Heart right ventricle (tissue), 16 donors: ENCODE measurements at regions not wholly inside any gene's neighbourhood (a gene's known extent, or its start where the extent isn't known, plus 50 kb on each side); places are given as distances from the start of the nearest gene placed in this dataset.

Experiments
- ATAC-seq, 8 donors: fragments of 200-7000 bp; cut with Tn5 transposase; one replicate each; pipeline ENCODE4 v1.9.1; 2020; ENCODE audit warnings: mild to moderate bottlenecking in 8 of 8, moderate library complexity in 8 of 8, moderate number of reproducible peaks in 1 of 8
- DNase-seq, 2 donors: peaks; one replicate each; pipeline ENCODE4 v3.0.0-alpha.2; 2020
- H3K27ac ChIP-seq, 10 donors: fragments of 200-600 bp; sonication (generic) in 2 of 10; one replicate each; pipeline versions ENCODE4 v1.5.0 to v1.8.0; 2020 to 2022; ENCODE audit warnings: mild to moderate bottlenecking in 3 of 10
- H3K27me3 ChIP-seq, 7 donors: fragments of 200-600 bp; one replicate each; pipeline ENCODE4 v1.8.0; 2021 to 2022; ENCODE audit warnings: mild to moderate bottlenecking in 2 of 7
- H3K36me3 ChIP-seq, 9 donors: fragments of 200-600 bp; sonication (generic) in 1 of 9; one replicate each; pipeline versions ENCODE4 v1.5.0 to v1.8.0; 2020 to 2022; ENCODE audit warnings: mild to moderate bottlenecking in 2 of 9
- H3K4me1 ChIP-seq, 9 donors: fragments of 200-600 bp; sonication (generic) in 1 of 9; one replicate each; pipeline versions ENCODE4 v1.5.0 to v1.8.0; 2020 to 2022; ENCODE audit warnings: mild to moderate bottlenecking in 4 of 9
- H3K4me3 ChIP-seq, 10 donors: fragments of 200-600 bp; sonication (generic) in 2 of 10; one replicate each; pipeline versions ENCODE4 v1.5.0 to v1.8.0; 2020 to 2022; ENCODE audit warnings: mild to moderate bottlenecking in 7 of 10, moderate library complexity in 2 of 10
- H3K9me3 ChIP-seq, 11 donors: fragments of 200-600 bp in 10 of 11; sonication (generic) in 2 of 11; one replicate each; pipeline versions ENCODE4 v1.5.0 to v1.8.0; 2013 to 2022; ENCODE audit warnings: mild to moderate bottlenecking in 2 of 11, control low read depth in 1 of 11, moderate library complexity in 1 of 11
- CTCF ChIP-seq, 9 donors: fragments of 200-600 bp; sonication (generic) in 2 of 9; IDR thresholded peaks; one replicate each; pipeline versions ENCODE4 v1.5.0 to v1.8.0; 2021 to 2022; ENCODE audit warnings: antibody characterized with exemption in 9 of 9, mild to moderate bottlenecking in 5 of 9, moderate library complexity in 1 of 9
- WGBS, 2 donors: extraction: QIAGEN DNeasy Blood & Tissue Kit; methylation state at CpG; one replicate each; pipeline ENCODE4 v1.1.7; 2013; ENCODE audit warnings: inconsistent platforms in 1 of 2; 5-methylcytosine and 5-hydroxymethylcytosine counted together
- intact Hi-C, 10 donors: fragments of 100-400 bp; cut with DNase I; formaldehyde crosslinking; loops; one replicate each; pipeline versions ENCODE4 v1.11.1 to v1.14.2; 2022
- donor health status: Arrhythmogenic right ventricular cardiomyopathy.
- donor health status: ischemic (EF 13 %, LVEDD 7.1; RV severe dilation, severe dysfunction).
- donor health status: healthy with polysubstance abuse.
- donor health status: DM: no; HTN: yes; CAD: no.
- donor health status: DM: no; HTN: no; CAD: no.
- donor health status: ischemic (EF 25% LVEDD 6.9; RV normal size, moderate dysfunction).
- donor health status: ischemic (EF 25% LVEDD 5.7; RV mildly dilated, moderate dysfunction).
- donor health status: healthy.
- donor health status: DM: yes; HTN: yes; CAD: no.
- donor health status: Ischemic cardiomyopathy.
- donor health status: ischemic (EF 35%, LVEDD 5.7; RV mildly dilated, moderate dysfunction).
- donor health status: nonischemic (EF 11% LVEDD 7.7; RV severe dilation, severe dysfunction).
- donor health status: DM: yes; HTN: yes; CAD: no.
- donor health status: PGD.
- donor health status: ischemic (EF 29% LVEDD 5.4; RV normal size, mild dysfunction).
- donor health status: nonischemic (EF 23%, LVEDD 6.1; RV moderate dilation, normal function).

- WGBS, 2 donors = 91 to 92% methylated on average over 2 of the region's 2 CpGs
- intact Hi-C loops = no loop called here
Observed at GRCh38 chr18:34627137-34627920, 82.8 kb upstream of the DTNA start.

GRCh38 chr18:34631093-34631966 lies 78.8 kb upstream of the DTNA start:
- H3K27me3 ChIP-seq = no peaks in the 10 kb centered on the region
- intact Hi-C loops = no loop called here
- no peaks in the 10 kb centered on the region for H3K36me3 ChIP-seq
- peaks cover 0 to 24% (median 0%) of the 10 kb centered on the region in 9 donors for H3K4me1 ChIP-seq
- no peak overlapping the region for H3K4me3 ChIP-seq
- no peaks in the 10 kb centered on the region for H3K9me3 ChIP-seq
- ATAC-seq (no peak), DNase-seq (no peak)
- 96% methylated on average over 4 of the region's 4 CpGs for WGBS, 2 donors
- H3K27ac ChIP-seq = no peak overlapping the region
- no peak for TF ChIP-seq CTCF (IDR thresholded peaks at IDR 0.05)

More at GRCh38 chr18:34627137-34627920, 82.8 kb upstream of the DTNA start:
- no peak for DNase-seq
- Histone ChIP-seq H3K9me3 (no peaks in the 10 kb centered on the region), H3K27me3 (no peaks in the 10 kb centered on the region), H3K27ac (no peak overlapping the region), H3K4me1 (peaks cover 0 to 22% (median 4%) of the 10 kb centered on the region in 9 donors), H3K4me3 (no peak overlapping the region), H3K36me3 (no peaks in the 10 kb centered on the region)
- no peak for TF ChIP-seq CTCF (IDR thresholded peaks at IDR 0.05)
- no peak for ATAC-seq

- 38 to 41% methylated on average over 3 of the region's 3 CpGs for WGBS, 2 donors
- peaks cover 0 to 27% (median 1%) of the 10 kb centered on the region in 9 donors for H3K4me1 ChIP-seq
- no peak for DNase-seq
- no peak overlapping the region for H3K27ac ChIP-seq
- peak in 2 of 8 donors; percentile 36 to 39 for ATAC-seq
- no peak for TF ChIP-seq CTCF (IDR thresholded peaks at IDR 0.05)
- H3K36me3 ChIP-seq = no peaks in the 10 kb centered on the region
- H3K27me3 ChIP-seq = no peaks in the 10 kb centered on the region
- H3K4me3 ChIP-seq = no peak overlapping the region
- intact Hi-C loops = no loop called here
- H3K9me3 ChIP-seq = no peaks in the 10 kb centered on the region
Observed at GRCh38 chr18:34632321-34632720, 77.8 kb upstream of the DTNA start.

GRCh38 chr18:34633368-34633767 lies 76.7 kb upstream of the DTNA start:
- 78 to 81% methylated on average over 1 of the region's 1 CpG for WGBS, 2 donors
- no peak for TF ChIP-seq CTCF (IDR thresholded peaks at IDR 0.05)
- DNase-seq (no peak), ATAC-seq (peak in 2 of 8 donors; percentile 29)
- Histone ChIP-seq H3K4me3 (no peak overlapping the region), H3K9me3 (no peaks in the 10 kb centered on the region), H3K27ac (no peak overlapping the region), H3K36me3 (no peaks in the 10 kb centered on the region), H3K4me1 (peaks cover 0 to 31% (median 3%) of the 10 kb centered on the region in 9 donors), H3K27me3 (no peaks in the 10 kb centered on the region)
- intact Hi-C loops = no loop called here
